ENCODE measurements at regions not wholly inside any gene's neighbourhood (a gene's known extent, or its start where the extent isn't known, plus 50 kb on each side); places are given as distances from the start of the nearest gene placed in this dataset.

- Histone ChIP-seq H3K4me3 (ENCODE audit: low read depth in 1 of 3, low read length in 3 of 3) (no peak overlapping the region), H3K4me1 (ENCODE audit: control insufficient read depth in 4 of 4, insufficient read depth in 4 of 4, low read length in 3 of 4) (peaks cover 5 to 8% (median 7%) of the 10 kb centered on the region in 4 donors), H3K9ac (ENCODE audit: low read depth in 1 of 2, low read length in 2 of 2) (no peak overlapping the region), H3K27me3 (ENCODE audit: control insufficient read depth in 4 of 4, insufficient read depth in 4 of 4, low read length in 3 of 4) (peaks cover 0 to 12% (median 8%) of the 10 kb centered on the region in 4 donors), H3K9me3 (ENCODE audit: control insufficient read depth in 4 of 4, low read length in 3 of 4) (no peaks in the 10 kb centered on the region), H3K36me3 (ENCODE audit: control insufficient read depth in 4 of 4, insufficient read depth in 3 of 4, low read depth in 1 of 4, low read length in 3 of 4) (no peaks in the 10 kb centered on the region), H3K27ac (ENCODE audit: low read depth in 1 of 2, low read length in 2 of 2) (no peak overlapping the region)
- DNase-seq (ENCODE audit: low spot score) = peak; percentile 65
- TF ChIP-seq FOXA2 (IDR thresholded peaks at IDR 0.05) (peak; percentile 100), HNF4A (conservative IDR thresholded peaks at IDR 0.05) (peak; percentile 36 to 56), ATF3 (IDR thresholded peaks at IDR 0.05) (no peak), FOXA1 (IDR thresholded peaks at IDR 0.05) (peak; percentile 100), TAF1 (conservative IDR thresholded peaks at IDR 0.05) (no peak), NR2F2 (IDR thresholded peaks at IDR 0.05) (peak; percentile 33), YY1 (IDR thresholded peaks at IDR 0.05) (peak; percentile 79), EGR1 (IDR thresholded peaks at IDR 0.05; ENCODE audit: low read depth in 2 of 2) (no peak), ZBTB33 (IDR thresholded peaks at IDR 0.05) (peak; percentile 41), SP1 (IDR thresholded peaks at IDR 0.05) (peak; percentile 44), RXRA (IDR thresholded peaks at IDR 0.05) (peak; percentile 69 to 82), GABPA (IDR thresholded peaks at IDR 0.05 in 1 of 2, conservative IDR thresholded peaks at IDR 0.05 in 1 of 2) (no peak), JUND (IDR thresholded peaks at IDR 0.05) (peak in 1 of 2 donors; percentile 50), HNF4G (IDR thresholded peaks at IDR 0.05) (no peak), RAD21 (IDR thresholded peaks at IDR 0.05) (peak in 1 of 2 donors; percentile 45), REST (IDR thresholded peaks at IDR 0.05) (peak; percentile 12), MAX (IDR thresholded peaks at IDR 0.05) (no peak), CTCF (IDR thresholded peaks at IDR 0.05; ENCODE audit: low read depth, low read length, missing input control) (no peak)
- WGBS = 52% methylated on average over 14 of the region's 14 CpGs
Observed at GRCh38 chr15:62569460-62570404, 404.6 kb upstream of the C2CD4B start.

All from liver (tissue), 8 donors.